Suprapubic skin (tissue), 4 donors: ENCODE measurements at regions not wholly inside any gene's neighbourhood (a gene's known extent, or its start where the extent isn't known, plus 50 kb on each side); places are given as distances from the start of the nearest gene placed in this dataset.

Experiments
- DNase-seq, 2 donors: peaks; one replicate each; pipeline ENCODE4 v3.0.0-alpha.2; 2019; ENCODE audit warnings: low spot score in 2 of 2
- H3K27ac ChIP-seq: fragments of 200-600 bp; sonication (generic); one replicate; pipeline ENCODE4 v1.5.1; 2019
- H3K27me3 ChIP-seq: fragments of 200-600 bp; sonication (generic); one replicate; pipeline ENCODE4 v1.5.1; 2019
- H3K36me3 ChIP-seq: fragments of 200-600 bp; sonication (generic); one replicate; pipeline ENCODE4 v1.5.1; 2019
- H3K4me1 ChIP-seq: fragments of 200-600 bp; sonication (generic); one replicate; pipeline ENCODE4 v1.5.1; 2019
- H3K4me3 ChIP-seq: fragments of 200-600 bp; sonication (generic); one replicate; pipeline ENCODE4 v1.5.1; 2019; ENCODE audit warnings: mild to moderate bottlenecking
- H3K9me3 ChIP-seq: fragments of 200-600 bp; sonication (generic); one replicate; pipeline ENCODE4 v1.5.1; 2019
- CTCF ChIP-seq, 2 donors: fragments of 200-600 bp in 1 of 2; fragments of 450-650 bp in 1 of 2; sonication (generic) in 1 of 2; IDR thresholded peaks; one replicate each; pipeline ENCODE4 v1.5.1; 2016 to 2019; ENCODE audit warnings: antibody characterized with exemption in 2 of 2, mild to moderate bottlenecking in 1 of 2, moderate library complexity in 1 of 2
- EP300 ChIP-seq: sonication (generic); formaldehyde crosslinking; IDR thresholded peaks from one replicate; pipeline ENCODE4 v1.6.1; 2017; ENCODE audit warnings: antibody characterized with exemption
- POLR2A ChIP-seq, 2 donors: fragments of 450-650 bp; IDR thresholded peaks; one replicate each; pipeline ENCODE4 v1.6.1; 2017; ENCODE audit warnings: antibody characterized with exemption in 2 of 2, mild to moderate bottlenecking in 2 of 2, moderate library complexity in 2 of 2
- POLR2AphosphoS5 ChIP-seq, 3 donors: sonication (generic); formaldehyde crosslinking; IDR thresholded peaks; one replicate each; pipeline ENCODE4 v1.6.1; 2017; ENCODE audit warnings: antibody characterized with exemption in 3 of 3
- WGBS: methylation state at CpG from one replicate; pipeline ENCODE4 v1.1.5; 2018; 5-methylcytosine and 5-hydroxymethylcytosine counted together

DNA sequence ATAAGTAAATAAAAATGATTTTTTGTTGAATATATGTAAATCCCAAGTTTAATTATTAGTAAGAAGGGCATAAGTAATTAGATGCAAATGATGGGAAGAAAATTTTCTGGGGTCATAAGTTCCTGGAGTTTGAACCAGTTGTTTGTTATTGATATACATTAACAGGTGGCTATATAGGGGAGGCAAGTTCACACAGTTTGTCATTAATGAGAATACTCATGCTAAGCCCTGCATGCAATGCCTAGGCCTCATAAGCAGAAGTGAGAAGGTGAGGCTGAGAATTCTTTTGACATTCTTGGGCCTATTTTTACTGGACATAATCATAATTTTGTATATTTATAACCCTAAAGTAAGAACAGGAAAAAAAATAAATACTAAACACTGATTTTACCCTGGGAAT lies 1210.7 kb upstream of the PCDH9 start:
- H3K4me1 ChIP-seq: no peaks in the 10 kb centered on the region
- no peak overlapping the region for H3K27ac ChIP-seq
- H3K36me3 ChIP-seq: no peaks in the 10 kb centered on the region
- no peaks in the 10 kb centered on the region for H3K27me3 ChIP-seq
- H3K9me3 ChIP-seq: no peaks in the 10 kb centered on the region
- no peak for DNase-seq
- no peak for TF ChIP-seq POLR2A (IDR thresholded peaks at IDR 0.05)
- no peak for TF ChIP-seq POLR2AphosphoS5 (IDR thresholded peaks at IDR 0.05)
- no peak for TF ChIP-seq EP300
- TF ChIP-seq CTCF (IDR thresholded peaks at IDR 0.05): no peak
- no peak overlapping the region for H3K4me3 ChIP-seq

DNA sequence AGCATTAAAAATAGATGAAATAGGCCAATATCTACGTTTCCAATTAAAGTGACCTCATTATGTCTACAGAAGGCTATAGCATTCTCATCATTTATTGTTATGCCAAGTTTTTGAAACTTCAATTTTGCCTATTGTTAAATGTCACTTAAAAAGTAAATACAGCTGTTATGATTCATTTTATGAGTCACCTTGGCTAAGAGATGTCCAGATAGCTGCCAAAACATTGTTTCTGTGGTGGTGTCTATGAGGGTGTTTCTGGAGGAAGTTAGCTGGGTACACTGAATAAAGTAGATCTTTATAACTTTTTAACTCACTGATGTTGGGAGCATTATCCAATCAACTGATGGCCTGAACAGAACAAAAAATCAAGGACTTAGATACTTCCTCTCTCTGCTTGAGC lies 1209.7 kb upstream of the PCDH9 start:
- H3K4me3 ChIP-seq: no peak overlapping the region
- H3K27me3 ChIP-seq: no peaks in the 10 kb centered on the region
- TF ChIP-seq POLR2AphosphoS5 (IDR thresholded peaks at IDR 0.05): no peak
- TF ChIP-seq POLR2A (IDR thresholded peaks at IDR 0.05): no peak
- TF ChIP-seq CTCF (IDR thresholded peaks at IDR 0.05): no peak
- TF ChIP-seq EP300: no peak
- H3K9me3 ChIP-seq: no peaks in the 10 kb centered on the region
- no peaks in the 10 kb centered on the region for H3K4me1 ChIP-seq
- no peak for DNase-seq
- 28% methylated on average over 1 of the region's 1 CpG for WGBS
- H3K27ac ChIP-seq: no peak overlapping the region
- no peaks in the 10 kb centered on the region for H3K36me3 ChIP-seq

DNA sequence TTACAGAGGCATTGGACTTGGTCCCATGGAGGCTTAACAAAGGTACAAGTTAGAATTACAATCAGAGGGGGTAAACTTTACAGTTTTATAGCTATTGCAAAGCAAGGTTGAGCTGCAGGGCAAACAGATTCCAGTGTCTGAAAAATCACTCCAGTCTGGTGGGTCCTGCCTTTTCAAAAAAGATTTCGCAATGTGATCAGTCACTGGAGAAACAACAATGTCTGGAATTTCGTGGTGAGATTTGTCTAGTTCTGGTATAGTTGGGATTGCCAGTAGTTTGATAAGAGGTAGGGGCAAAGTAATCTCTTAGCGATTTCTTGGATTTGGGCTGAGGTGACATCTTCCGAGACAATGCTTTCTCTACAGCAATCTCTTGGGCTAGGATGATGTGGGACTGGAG lies 1198.2 kb upstream of the PCDH9 start:
- 90% methylated on average over 4 of the region's 4 CpGs for WGBS
- no peak for DNase-seq
- Histone ChIP-seq H3K36me3 (no peaks in the 10 kb centered on the region), H3K27ac (no peak overlapping the region), H3K27me3 (no peaks in the 10 kb centered on the region), H3K9me3 (no peaks in the 10 kb centered on the region), H3K4me1 (no peaks in the 10 kb centered on the region), H3K4me3 (no peak overlapping the region)
- no peak for TF ChIP-seq CTCF (IDR thresholded peaks at IDR 0.05)
- no peak for TF ChIP-seq EP300
- TF ChIP-seq POLR2AphosphoS5 (IDR thresholded peaks at IDR 0.05): no peak
- TF ChIP-seq POLR2A (IDR thresholded peaks at IDR 0.05): no peak

GRCh38 chr13:68417801-68418200 lies 1187.7 kb upstream of the PCDH9 start:
- 53% methylated on average over 3 of the region's 3 CpGs for WGBS

DNA sequence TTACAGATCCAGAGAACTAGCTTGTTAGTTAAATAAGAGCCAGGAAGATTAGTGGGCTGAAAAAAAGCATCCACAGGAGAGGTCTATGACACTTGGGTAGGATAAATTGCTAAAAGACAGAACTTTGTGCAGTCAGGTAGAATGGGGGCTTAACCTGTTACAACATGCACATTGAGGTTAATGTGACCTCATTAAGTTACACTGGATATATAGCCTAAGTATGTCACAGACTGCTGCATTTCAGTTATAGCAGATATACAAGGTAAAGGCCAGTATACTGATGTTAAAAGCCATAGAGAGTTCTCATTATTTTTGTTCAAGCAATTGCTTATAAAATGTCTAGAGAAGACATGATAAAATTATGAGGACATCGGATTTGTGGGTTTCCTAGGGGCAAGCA lies 1179.9 kb upstream of the PCDH9 start:
- TF ChIP-seq POLR2A (IDR thresholded peaks at IDR 0.05) (no peak), CTCF (IDR thresholded peaks at IDR 0.05) (no peak), POLR2AphosphoS5 (IDR thresholded peaks at IDR 0.05) (no peak), EP300 (no peak)
- no peak overlapping the region for H3K4me3 ChIP-seq
- no peaks in the 10 kb centered on the region for H3K4me1 ChIP-seq
- H3K9me3 ChIP-seq: peaks cover 10% of the 10 kb centered on the region
- 86% methylated on average over 1 of the region's 1 CpG for WGBS
- H3K27ac ChIP-seq: no peak overlapping the region
- no peak for DNase-seq
- no peaks in the 10 kb centered on the region for H3K36me3 ChIP-seq
- no peaks in the 10 kb centered on the region for H3K27me3 ChIP-seq

More at GRCh38 chr13:68417801-68418200, 1187.7 kb upstream of the PCDH9 start:
- no peaks in the 10 kb centered on the region for H3K4me1 ChIP-seq
- H3K27ac ChIP-seq: no peak overlapping the region
- H3K27me3 ChIP-seq: no peaks in the 10 kb centered on the region
- no peak for DNase-seq
- H3K9me3 ChIP-seq: peaks cover 5% of the 10 kb centered on the region
- H3K36me3 ChIP-seq: no peaks in the 10 kb centered on the region
- no peak overlapping the region for H3K4me3 ChIP-seq
- TF ChIP-seq CTCF (IDR thresholded peaks at IDR 0.05): no peak
- no peak for TF ChIP-seq POLR2A (IDR thresholded peaks at IDR 0.05)
- TF ChIP-seq EP300: no peak
- TF ChIP-seq POLR2AphosphoS5 (IDR thresholded peaks at IDR 0.05): no peak
